Hepatocyte (in vitro differentiated cells): ENCODE measurements at regions not wholly inside any gene's neighbourhood (a gene's known extent, or its start where the extent isn't known, plus 50 kb on each side); places are given as distances from the start of the nearest gene placed in this dataset.

Experiments used
- DNase-seq: peaks from one replicate; pipeline ENCODE4 v3.0.0-alpha.2; 2016; ENCODE audit warnings: low spot score
- H2AFZ ChIP-seq: fragments of 200-600 bp; sonication (generic); 2 replicates; pipeline ENCODE4 v1.6.0; 2016; ENCODE audit warnings: antibody characterized with exemption, mild to moderate bottlenecking
- H3K27ac ChIP-seq: fragments of 200-600 bp; sonication (generic); 2 replicates; pipeline ENCODE4 v1.5.1; 2016; ENCODE audit warnings: mild to moderate bottlenecking
- H3K27me3 ChIP-seq: fragments of 200-600 bp; sonication (generic); 2 replicates; pipeline ENCODE4 v1.6.1; 2016
- H3K36me3 ChIP-seq: fragments of 200-600 bp; sonication (generic); replicated peaks from 2 replicates; pipeline ENCODE4 v1.5.1; 2016; ENCODE audit warnings: low read depth; ENCODE audit not compliant: insufficient read depth
- H3K4me1 ChIP-seq: fragments of 200-600 bp; sonication (generic); 2 replicates; pipeline ENCODE4 v1.5.1; 2016; ENCODE audit warnings: mild to moderate bottlenecking, moderate library complexity; ENCODE audit not compliant: insufficient read depth
- H3K4me2 ChIP-seq: fragments of 200-600 bp; sonication (generic); 2 replicates; pipeline ENCODE4 v1.6.0; 2016
- H3K4me3 ChIP-seq: fragments of 200-600 bp; sonication (generic); 2 replicates; pipeline ENCODE4 v1.5.1; 2016; ENCODE audit warnings: mild to moderate bottlenecking
- H3K79me2 ChIP-seq: fragments of 200-600 bp; sonication (generic); 2 replicates; pipeline ENCODE4 v1.6.0; 2017; ENCODE audit warnings: mild to moderate bottlenecking
- H3K9me2 ChIP-seq: fragments of 200-600 bp; sonication (generic); replicated peaks from 2 replicates; pipeline ENCODE4 v1.6.0; 2017; ENCODE audit warnings: mild to moderate bottlenecking; ENCODE audit not compliant: insufficient read depth
- H3K9me3 ChIP-seq: fragments of 200-600 bp; sonication (generic); 2 replicates; pipeline ENCODE4 v1.5.1; 2016; ENCODE audit warnings: low read depth, mild to moderate bottlenecking
- H4K20me1 ChIP-seq: fragments of 200-600 bp; sonication (generic); 2 replicates; pipeline ENCODE4 v1.6.0; 2016; ENCODE audit warnings: mild to moderate bottlenecking; ENCODE audit not compliant: insufficient read depth, poor library complexity, severe bottlenecking
- CTCF ChIP-seq: fragments of 200-600 bp; sonication (generic); IDR thresholded peaks from 2 replicates; pipeline ENCODE4 v1.5.1; 2016; ENCODE audit warnings: antibody characterized with exemption, mild to moderate bottlenecking; ENCODE audit not compliant: poor library complexity
- EZH2 ChIP-seq: fragments of 200-600 bp; sonication (generic); IDR thresholded peaks from 2 replicates; pipeline ENCODE4 v1.6.1; 2016; ENCODE audit warnings: antibody characterized with exemption, mild to moderate bottlenecking, borderline replicate concordance
- EZH2phosphoT487 ChIP-seq: fragments of 200-600 bp; sonication (generic); IDR thresholded peaks from one replicate; pipeline ENCODE4 v1.6.1; 2018; ENCODE audit warnings: antibody characterized with exemption, mild to moderate bottlenecking, low read depth, moderate library complexity; ENCODE audit not compliant: unreplicated experiment, severe bottlenecking
- WGBS: methylation state at CpG from one replicate; pipeline ENCODE4 v1.1.6; 2016; ENCODE audit warnings: low lambda C conversion rate; ENCODE audit errors: missing lambda C conversion rate; 5-methylcytosine and 5-hydroxymethylcytosine counted together

DNA sequence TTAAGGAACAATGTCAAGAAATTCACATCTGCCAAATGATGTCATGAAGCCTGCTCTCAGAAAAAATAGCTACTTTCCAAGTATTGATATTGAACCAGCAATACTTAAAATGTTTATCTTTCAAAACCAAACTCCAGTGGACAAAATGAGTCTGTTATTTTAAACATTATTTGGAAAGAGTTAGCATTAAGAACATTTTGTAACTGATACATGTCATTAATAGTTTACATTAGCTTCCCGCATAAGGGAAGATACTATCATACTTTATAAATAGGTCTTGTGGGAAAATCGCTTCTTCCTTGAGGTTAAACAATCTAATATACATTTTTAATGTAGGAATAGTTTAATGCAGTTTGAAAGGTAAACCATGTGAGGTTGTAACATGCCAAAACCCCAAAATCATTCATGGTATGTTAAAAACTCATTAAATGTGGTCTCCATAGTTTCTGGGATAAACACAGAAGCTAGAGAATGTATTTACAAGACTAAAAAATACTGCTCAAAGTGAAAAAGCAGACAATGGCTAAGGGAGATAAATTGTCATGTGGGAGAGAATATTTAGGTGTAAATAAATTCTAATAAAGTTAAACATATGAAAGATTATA lies 73.4 kb upstream of the ATP2B1 start:
- Histone ChIP-seq H3K36me3 (no peaks in the 10 kb centered on the region), H3K9me2 (no peaks in the 10 kb centered on the region), H3K27ac (no peak overlapping the region), H4K20me1 (no peaks in the 10 kb centered on the region), H3K4me3 (no peak overlapping the region), H3K4me1 (no peaks in the 10 kb centered on the region), H3K9me3 (no peaks in the 10 kb centered on the region), H3K27me3 (no peaks in the 10 kb centered on the region), H2AFZ (no peak overlapping the region), H3K79me2 (no peaks in the 10 kb centered on the region), H3K4me2 (no peak overlapping the region)
- 59% methylated on average over 2 of the region's 2 CpGs for WGBS
- no peak for TF ChIP-seq EZH2
- TF ChIP-seq EZH2phosphoT487 = no peak
- TF ChIP-seq CTCF = no peak
- DNase-seq = no peak

DNA sequence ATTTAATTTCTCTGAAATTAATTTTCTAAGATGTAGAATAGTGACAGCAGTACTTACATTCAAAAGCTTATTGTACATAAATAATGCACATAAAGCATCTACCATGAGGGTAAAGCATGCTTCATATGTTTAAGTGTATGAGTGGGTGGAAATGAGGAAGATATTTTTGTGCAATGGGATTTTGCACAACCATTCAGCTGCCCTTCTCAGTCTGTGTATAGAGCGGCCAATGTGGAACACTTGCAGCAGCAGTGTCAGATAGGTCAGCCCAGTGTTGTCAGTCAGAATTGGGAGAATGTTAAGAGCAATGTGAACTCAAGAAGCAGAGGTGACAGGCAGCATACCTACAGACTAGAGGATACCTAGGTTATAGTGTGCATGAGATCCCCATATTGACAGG lies 72.5 kb upstream of the ATP2B1 start:
- no peaks in the 10 kb centered on the region for H3K36me3 ChIP-seq
- no peaks in the 10 kb centered on the region for H3K27me3 ChIP-seq
- no peaks in the 10 kb centered on the region for H3K9me2 ChIP-seq
- no peak for DNase-seq
- H3K4me3 ChIP-seq = no peak overlapping the region
- H3K27ac ChIP-seq = no peak overlapping the region
- TF ChIP-seq EZH2 (no peak), CTCF (no peak), EZH2phosphoT487 (no peak)
- no peaks in the 10 kb centered on the region for H3K9me3 ChIP-seq
- WGBS = 96% methylated on average over 1 of the region's 1 CpG
- no peaks in the 10 kb centered on the region for H3K4me1 ChIP-seq
- no peak overlapping the region for H2AFZ ChIP-seq
- no peaks in the 10 kb centered on the region for H4K20me1 ChIP-seq
- no peaks in the 10 kb centered on the region for H3K79me2 ChIP-seq
- no peak overlapping the region for H3K4me2 ChIP-seq

GRCh38 chr12:89779090-89779489 lies 70.5 kb upstream of the ATP2B1 start:
- Histone ChIP-seq H3K9me2 (no peaks in the 10 kb centered on the region), H2AFZ (no peak overlapping the region), H3K36me3 (no peaks in the 10 kb centered on the region), H3K27me3 (no peaks in the 10 kb centered on the region), H3K4me2 (no peak overlapping the region), H3K4me1 (no peaks in the 10 kb centered on the region), H3K27ac (peak overlapping the region; percentile 32), H3K79me2 (no peaks in the 10 kb centered on the region), H3K4me3 (no peak overlapping the region), H4K20me1 (no peaks in the 10 kb centered on the region), H3K9me3 (no peaks in the 10 kb centered on the region)
- WGBS = 96% methylated on average over 1 of the region's 1 CpG
- no peak for TF ChIP-seq CTCF
- no peak for TF ChIP-seq EZH2
- TF ChIP-seq EZH2phosphoT487 = no peak
- no peak for DNase-seq
